ENCODE measurements at regions not wholly inside any gene's neighbourhood (a gene's known extent, or its start where the extent isn't known, plus 50 kb on each side); places are given as distances from the start of the nearest gene placed in this dataset.

DNA sequence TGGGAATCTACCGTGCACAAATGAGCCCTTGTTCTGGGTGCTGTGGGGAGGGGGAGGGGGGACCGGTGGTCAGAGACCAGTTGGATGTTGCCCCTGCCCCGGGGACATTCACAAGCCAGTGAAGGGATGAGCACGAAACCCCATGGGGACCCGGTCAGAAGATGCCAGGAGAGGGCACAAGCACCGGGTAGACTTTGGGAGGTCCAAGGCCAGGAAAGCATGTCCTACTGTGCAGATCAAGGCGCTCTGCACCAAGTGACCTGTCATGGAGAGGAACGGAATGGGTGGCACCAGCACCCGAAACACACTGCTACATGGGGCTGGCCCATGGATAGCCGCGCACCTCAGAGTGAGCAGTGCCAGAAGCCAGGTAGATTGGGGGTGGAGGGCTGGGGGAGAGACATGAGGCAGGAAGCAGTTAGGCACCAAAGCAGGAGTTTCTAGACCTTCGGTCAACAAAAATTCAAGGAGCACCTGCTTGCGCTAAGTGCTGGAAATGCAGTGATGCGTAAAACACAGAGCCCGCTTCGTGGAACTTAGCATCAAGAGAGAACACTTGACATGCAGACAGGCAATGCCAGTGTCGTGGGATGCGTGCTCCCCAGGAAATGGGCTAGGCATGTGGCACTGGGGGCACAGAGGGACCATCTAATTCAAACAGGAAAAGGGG is 99.1 kb downstream of the CPN2 start:
- Histone ChIP-seq H3K27me3 (ENCODE audit: insufficient read depth, low read depth, low read length) (no peaks in the 10 kb centered on the region), H3K9ac (ENCODE audit: low read length) (no peak overlapping the region), H3K79me2 (replicated peaks; ENCODE audit: insufficient read depth, low read length) (no peaks in the 10 kb centered on the region), H3K9me2 (ENCODE audit: insufficient read depth, low read length) (no peaks in the 10 kb centered on the region), H3K4me2 (ENCODE audit: low read length) (no peak overlapping the region), H3F3A (ENCODE audit: insufficient read depth, low read length, poor library complexity, severe bottlenecking) (no peaks in the 10 kb centered on the region), H3K9me3 (ENCODE audit: low read length) (no peaks in the 10 kb centered on the region), H2AFZ (ENCODE audit: low read depth, low read length) (no peak overlapping the region), H3K4me3 (ENCODE audit: low read length) (no peak overlapping the region), H3K36me3 (ENCODE audit: insufficient read depth, low read length) (no peaks in the 10 kb centered on the region), H3K27ac (ENCODE audit: low read length) (no peak overlapping the region), H4K20me1 (ENCODE audit: insufficient read depth) (no peaks in the 10 kb centered on the region)
- TF ChIP-seq RAD21 (conservative IDR thresholded peaks at IDR 0.05) (no peak), TAF1 (IDR thresholded peaks at IDR 0.05; ENCODE audit: low read depth) (no peak), MXI1 (conservative IDR thresholded peaks at IDR 0.05; ENCODE audit: poor library complexity, severe bottlenecking) (no peak)
- TF ChIP-seq, protein P1, sequence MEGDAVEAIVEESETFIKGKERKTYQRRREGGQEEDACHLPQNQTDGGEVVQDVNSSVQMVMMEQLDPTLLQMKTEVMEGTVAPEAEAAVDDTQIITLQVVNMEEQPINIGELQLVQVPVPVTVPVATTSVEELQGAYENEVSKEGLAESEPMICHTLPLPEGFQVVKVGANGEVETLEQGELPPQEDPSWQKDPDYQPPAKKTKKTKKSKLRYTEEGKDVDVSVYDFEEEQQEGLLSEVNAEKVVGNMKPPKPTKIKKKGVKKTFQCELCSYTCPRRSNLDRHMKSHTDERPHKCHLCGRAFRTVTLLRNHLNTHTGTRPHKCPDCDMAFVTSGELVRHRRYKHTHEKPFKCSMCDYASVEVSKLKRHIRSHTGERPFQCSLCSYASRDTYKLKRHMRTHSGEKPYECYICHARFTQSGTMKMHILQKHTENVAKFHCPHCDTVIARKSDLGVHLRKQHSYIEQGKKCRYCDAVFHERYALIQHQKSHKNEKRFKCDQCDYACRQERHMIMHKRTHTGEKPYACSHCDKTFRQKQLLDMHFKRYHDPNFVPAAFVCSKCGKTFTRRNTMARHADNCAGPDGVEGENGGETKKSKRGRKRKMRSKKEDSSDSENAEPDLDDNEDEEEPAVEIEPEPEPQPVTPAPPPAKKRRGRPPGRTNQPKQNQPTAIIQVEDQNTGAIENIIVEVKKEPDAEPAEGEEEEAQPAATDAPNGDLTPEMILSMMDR (IDR thresholded peaks at IDR 0.05; ENCODE audit: poor library complexity, severe bottlenecking) = no peak

DNA sequence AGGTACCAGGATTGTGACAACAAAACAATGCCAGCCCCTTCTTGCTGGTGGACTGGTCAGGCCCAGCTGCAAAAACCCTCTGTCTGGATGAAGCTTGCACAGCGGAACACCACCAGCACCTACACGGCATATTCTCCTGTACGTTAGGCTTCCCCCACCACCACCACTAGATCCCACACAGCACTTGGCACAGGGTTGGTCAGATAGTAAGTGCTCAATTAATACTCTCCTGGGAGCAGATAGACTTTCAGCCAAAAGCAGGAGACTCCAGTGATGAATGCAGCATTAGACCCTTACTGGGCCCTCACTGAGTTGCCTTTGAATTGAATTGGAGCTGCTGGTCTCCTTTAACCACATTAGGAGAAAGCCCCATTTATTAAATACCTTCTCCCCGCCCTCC is 97.9 kb downstream of the CPN2 start:
- no peak overlapping the region for H3K4me2 ChIP-seq (ENCODE audit: low read length)
- H3K79me2 ChIP-seq (replicated peaks; ENCODE audit: insufficient read depth, low read length) = no peaks in the 10 kb centered on the region
- H3K27me3 ChIP-seq (ENCODE audit: insufficient read depth, low read depth, low read length) = no peaks in the 10 kb centered on the region
- H3K9me3 ChIP-seq (ENCODE audit: low read length) = peaks cover 4% of the 10 kb centered on the region
- TF ChIP-seq POLR2AphosphoS5 (IDR thresholded peaks at IDR 0.05) (no peak), TAF1 (IDR thresholded peaks at IDR 0.05; ENCODE audit: low read depth) (no peak), MXI1 (conservative IDR thresholded peaks at IDR 0.05; ENCODE audit: poor library complexity, severe bottlenecking) (no peak), RAD21 (conservative IDR thresholded peaks at IDR 0.05) (no peak), EP300 (conservative IDR thresholded peaks at IDR 0.05; ENCODE audit: poor library complexity, severe bottlenecking) (no peak), SMC3 (conservative IDR thresholded peaks at IDR 0.05; ENCODE audit: poor library complexity) (no peak), EZH2 (IDR thresholded peaks at IDR 0.05; ENCODE audit: borderline replicate concordance, insufficient read depth, low read length, poor library complexity, severe bottlenecking) (no peak)
- TF ChIP-seq, protein P2, sequence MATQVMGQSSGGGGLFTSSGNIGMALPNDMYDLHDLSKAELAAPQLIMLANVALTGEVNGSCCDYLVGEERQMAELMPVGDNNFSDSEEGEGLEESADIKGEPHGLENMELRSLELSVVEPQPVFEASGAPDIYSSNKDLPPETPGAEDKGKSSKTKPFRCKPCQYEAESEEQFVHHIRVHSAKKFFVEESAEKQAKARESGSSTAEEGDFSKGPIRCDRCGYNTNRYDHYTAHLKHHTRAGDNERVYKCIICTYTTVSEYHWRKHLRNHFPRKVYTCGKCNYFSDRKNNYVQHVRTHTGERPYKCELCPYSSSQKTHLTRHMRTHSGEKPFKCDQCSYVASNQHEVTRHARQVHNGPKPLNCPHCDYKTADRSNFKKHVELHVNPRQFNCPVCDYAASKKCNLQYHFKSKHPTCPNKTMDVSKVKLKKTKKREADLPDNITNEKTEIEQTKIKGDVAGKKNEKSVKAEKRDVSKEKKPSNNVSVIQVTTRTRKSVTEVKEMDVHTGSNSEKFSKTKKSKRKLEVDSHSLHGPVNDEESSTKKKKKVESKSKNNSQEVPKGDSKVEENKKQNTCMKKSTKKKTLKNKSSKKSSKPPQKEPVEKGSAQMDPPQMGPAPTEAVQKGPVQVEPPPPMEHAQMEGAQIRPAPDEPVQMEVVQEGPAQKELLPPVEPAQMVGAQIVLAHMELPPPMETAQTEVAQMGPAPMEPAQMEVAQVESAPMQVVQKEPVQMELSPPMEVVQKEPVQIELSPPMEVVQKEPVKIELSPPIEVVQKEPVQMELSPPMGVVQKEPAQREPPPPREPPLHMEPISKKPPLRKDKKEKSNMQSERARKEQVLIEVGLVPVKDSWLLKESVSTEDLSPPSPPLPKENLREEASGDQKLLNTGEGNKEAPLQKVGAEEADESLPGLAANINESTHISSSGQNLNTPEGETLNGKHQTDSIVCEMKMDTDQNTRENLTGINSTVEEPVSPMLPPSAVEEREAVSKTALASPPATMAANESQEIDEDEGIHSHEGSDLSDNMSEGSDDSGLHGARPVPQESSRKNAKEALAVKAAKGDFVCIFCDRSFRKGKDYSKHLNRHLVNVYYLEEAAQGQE (IDR thresholded peaks at IDR 0.05; ENCODE audit: borderline replicate concordance) = no peak
- TF ChIP-seq, protein P1 (IDR thresholded peaks at IDR 0.05; ENCODE audit: poor library complexity, severe bottlenecking) = no peak
- no peak overlapping the region for H3K9ac ChIP-seq (ENCODE audit: low read length)
- H3K9me2 ChIP-seq (ENCODE audit: insufficient read depth, low read length) = no peaks in the 10 kb centered on the region
- H3K36me3 ChIP-seq (ENCODE audit: insufficient read depth, low read length) = no peaks in the 10 kb centered on the region
- H2AFZ ChIP-seq (ENCODE audit: low read depth, low read length) = no peak overlapping the region
- no peak overlapping the region for H3K4me3 ChIP-seq (ENCODE audit: low read length)
- no peak overlapping the region for H3K27ac ChIP-seq (ENCODE audit: low read length)
- no peaks in the 10 kb centered on the region for H4K20me1 ChIP-seq (ENCODE audit: insufficient read depth)
- no peaks in the 10 kb centered on the region for H3F3A ChIP-seq (ENCODE audit: insufficient read depth, low read length, poor library complexity, severe bottlenecking)

Measured in neural cell (in vitro differentiated cells).